ENCODE measurements at regions not wholly inside any gene's neighbourhood (a gene's known extent, or its start where the extent isn't known, plus 50 kb on each side); places are given as distances from the start of the nearest gene placed in this dataset.

DNA sequence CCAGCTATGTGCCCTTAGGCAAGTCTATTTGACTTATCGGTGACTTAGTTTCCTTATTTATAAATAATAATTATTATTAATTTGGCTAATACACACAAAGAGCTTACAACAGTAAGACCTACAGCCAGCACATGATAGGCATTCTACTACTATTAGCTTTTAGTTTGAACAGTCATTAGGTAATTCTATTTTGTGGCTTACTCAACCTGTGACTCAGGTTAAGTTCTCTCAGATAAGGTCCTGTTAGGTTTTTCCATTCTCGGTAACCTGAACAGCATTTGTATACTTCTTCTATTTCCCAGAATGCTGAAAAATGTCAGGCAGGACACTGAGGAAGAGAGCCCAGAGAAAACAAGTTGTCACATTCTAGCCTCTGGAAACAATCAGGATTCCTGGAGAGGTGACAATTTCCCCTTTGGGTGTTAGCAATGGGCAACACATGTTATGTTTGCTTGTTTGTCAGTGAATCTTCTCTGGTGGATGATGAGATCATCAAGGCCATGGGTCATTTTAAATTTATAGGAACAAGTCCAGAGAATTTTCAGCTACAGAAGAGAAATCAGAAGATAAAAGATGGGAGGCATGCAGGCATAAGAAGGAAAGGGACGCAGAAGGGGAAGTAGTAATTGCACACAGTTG, 2144.7 kb downstream of the PCDH7 start:
- no peaks in the 10 kb centered on the region for H3K9me3 ChIP-seq (ENCODE audit: low read depth)
- no peak overlapping the region for H3K4me3 ChIP-seq
- no peaks in the 10 kb centered on the region for H3K36me3 ChIP-seq
- no peaks in the 10 kb centered on the region for H3K4me1 ChIP-seq (ENCODE audit: low read depth)
- no peak for DNase-seq (ENCODE audit: low read depth in 1 of 2, low spot score in 1 of 2)
- no peaks in the 10 kb centered on the region for H3K27me3 ChIP-seq
- H3K27ac ChIP-seq = no peak overlapping the region
- no peak for TF ChIP-seq CTCF (IDR thresholded peaks at IDR 0.05; ENCODE audit: low read depth, low read length)

- H3K27me3 ChIP-seq = no peaks in the 10 kb centered on the region
- no peaks in the 10 kb centered on the region for H3K36me3 ChIP-seq
- DNase-seq (ENCODE audit: low read depth in 1 of 2, low spot score in 1 of 2) = no peak
- H3K4me1 ChIP-seq (ENCODE audit: low read depth) = no peaks in the 10 kb centered on the region
- H3K9me3 ChIP-seq (ENCODE audit: low read depth) = no peaks in the 10 kb centered on the region
- no peak overlapping the region for H3K4me3 ChIP-seq
- H3K27ac ChIP-seq = no peak overlapping the region
- no peak for TF ChIP-seq CTCF (IDR thresholded peaks at IDR 0.05; ENCODE audit: low read depth, low read length)
These were observed 2156.4 kb downstream of the PCDH7 start for GRCh38 chr4:32876546-32876945.

- Histone ChIP-seq H3K27ac (no peak overlapping the region), H3K4me1 (ENCODE audit: low read depth) (no peaks in the 10 kb centered on the region), H3K36me3 (no peaks in the 10 kb centered on the region), H3K9me3 (ENCODE audit: low read depth) (no peaks in the 10 kb centered on the region), H3K27me3 (no peaks in the 10 kb centered on the region), H3K4me3 (no peak overlapping the region)
- no peak for TF ChIP-seq CTCF (IDR thresholded peaks at IDR 0.05; ENCODE audit: low read depth, low read length)
- DNase-seq (ENCODE audit: low read depth in 1 of 2, low spot score in 1 of 2) = no peak
These were observed 2159.7 kb downstream of the PCDH7 start for GRCh38 chr4:32879913-32880312.

DNA sequence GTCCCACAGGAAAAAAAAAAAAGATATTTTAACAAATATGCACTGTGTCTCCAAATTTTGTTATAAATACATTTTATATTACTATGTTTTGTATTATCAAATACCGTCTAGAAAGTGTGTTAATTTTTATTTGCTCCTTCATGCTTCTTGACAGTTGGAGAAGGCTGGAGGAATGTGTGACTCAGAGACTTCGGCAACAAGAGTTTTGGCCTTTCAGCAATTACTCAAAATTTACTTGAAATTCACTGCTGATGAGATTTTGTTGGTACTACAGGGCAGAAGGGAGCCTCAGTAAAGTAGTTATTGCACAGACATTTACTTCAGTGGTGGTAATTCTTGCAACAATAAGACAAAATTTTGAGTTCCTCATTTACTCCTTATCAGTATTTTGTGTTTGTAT, 2164.0 kb downstream of the PCDH7 start:
- TF ChIP-seq CTCF (IDR thresholded peaks at IDR 0.05; ENCODE audit: low read depth, low read length) = no peak
- Histone ChIP-seq H3K4me1 (ENCODE audit: low read depth) (no peaks in the 10 kb centered on the region), H3K27ac (no peak overlapping the region), H3K36me3 (no peaks in the 10 kb centered on the region), H3K9me3 (ENCODE audit: low read depth) (no peaks in the 10 kb centered on the region), H3K4me3 (no peak overlapping the region), H3K27me3 (no peaks in the 10 kb centered on the region)
- peak in 1 of 2 donors; percentile 43 for DNase-seq (ENCODE audit: low read depth in 1 of 2, low spot score in 1 of 2)

DNA sequence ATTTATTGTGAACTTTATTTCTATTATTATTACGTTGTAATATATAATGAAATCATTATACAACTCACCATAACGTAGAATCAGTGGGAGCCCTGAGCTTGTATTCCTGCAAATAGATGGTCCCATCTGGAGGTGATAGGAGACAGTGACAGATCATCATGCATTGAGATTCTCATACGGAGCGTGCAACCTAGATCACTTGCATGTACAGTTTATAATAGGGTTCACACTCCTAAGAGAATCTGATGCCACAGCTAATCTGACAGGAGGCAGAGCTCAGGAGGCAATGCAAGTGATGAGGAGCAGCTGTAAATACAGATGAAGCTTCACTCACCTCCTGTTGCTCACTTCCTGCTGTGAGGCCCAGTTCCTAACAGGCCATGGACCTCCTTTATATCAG, 2170.2 kb downstream of the PCDH7 start:
- Histone ChIP-seq H3K27ac (no peak overlapping the region), H3K4me1 (ENCODE audit: low read depth) (no peaks in the 10 kb centered on the region), H3K36me3 (no peaks in the 10 kb centered on the region), H3K27me3 (no peaks in the 10 kb centered on the region), H3K4me3 (no peak overlapping the region), H3K9me3 (ENCODE audit: low read depth) (no peaks in the 10 kb centered on the region)
- TF ChIP-seq CTCF (IDR thresholded peaks at IDR 0.05; ENCODE audit: low read depth, low read length) = no peak
- no peak for DNase-seq (ENCODE audit: low read depth in 1 of 2, low spot score in 1 of 2)
